HCT116 (cell line): ENCODE measurements at regions not wholly inside any gene's neighbourhood (a gene's known extent, or its start where the extent isn't known, plus 50 kb on each side); places are given as distances from the start of the nearest gene placed in this dataset.

ENCODE experiments used
- ATAC-seq: fragments of 200-7000 bp; cut with Tn5 transposase; 2 replicates; pipeline ENCODE4 v1.9.1; 2020; ENCODE audit warnings: mild to moderate bottlenecking, moderate library complexity
- BruUV-seq: library from RNA; stranded (reverse); fragments of 400-500 nt; replicated peaks from 2 replicates; lab custom pipeline; 2021; lab: Mats Ljungman, UMichigan
- CTCF ChIA-PET: fragments of 300-600 bp; sonication (Branson Sonifier 250); formaldehyde crosslinking; loops from one replicate; lab custom pipeline; 2021; ENCODE audit warnings: antibody characterized with exemption; lab: Charles Lee
- POLR2A ChIA-PET: fragments of 300-600, 350-600 bp; sonication (Branson Sonifier 250); formaldehyde crosslinking; loops from one replicate; lab custom pipeline; 2021; ENCODE audit warnings: antibody characterized with exemption; lab: Charles Lee
- RAD21 ChIA-PET, 2 experiments: fragments of 300-600 bp; sonication (Branson Sonifier 250); formaldehyde crosslinking; loops; one replicate each; lab custom pipeline; 2023; ENCODE audit warnings: low total read pairs in 2 of 2; ENCODE audit not compliant: uncharacterized antibody in 2 of 2, unreplicated experiment in 2 of 2, low non-redundant PET in 1 of 2; lab: Charles Lee
- DNase-seq: peaks from one replicate; pipeline ENCODE4 v3.0.0-alpha.2; 2010; ENCODE audit warnings: low read depth, low spot score
- H2AFZ ChIP-seq: fragments of 200-600 bp; shearing (Covaris generic), sonication (generic); 2 replicates; pipeline ENCODE4 v1.6.1; 2017; ENCODE audit warnings: low read depth, mixed run types, mixed read lengths, antibody characterized with exemption, low read length; ENCODE audit not compliant: poor library complexity, severe bottlenecking
- H3K27ac ChIP-seq: 2 replicates; pipeline ENCODE4 v1.5.1; 2012; ENCODE audit warnings: low read depth, low read length
- H3K27me3 ChIP-seq: fragments of 200-600 bp; sonication (generic); 2 replicates; pipeline ENCODE4 v1.6.1; 2016; ENCODE audit warnings: mixed run types, low read length, mixed read lengths; ENCODE audit not compliant: insufficient read depth
- H3K36me3 ChIP-seq, 2 experiments: fragments of 200-500 bp in 1 of 2; fragments of 200-600 bp in 1 of 2; sonication (Bioruptor generic) in 1 of 2; sonication (generic) in 1 of 2; 2 replicates each; pipeline versions ENCODE4 v1.5.1 to v1.6.1; 2014 to 2016; ENCODE audit warnings: low read length in 2 of 2, inconsistent platforms in 1 of 2, mixed read lengths in 1 of 2, mixed run types in 1 of 2; ENCODE audit not compliant: insufficient read depth in 2 of 2, control insufficient read depth in 1 of 2
- H3K4me1 ChIP-seq, 2 experiments: fragments of 200-600 bp in 1 of 2; sonication (generic) in 1 of 2; 2 replicates each; pipeline versions ENCODE4 v1.5.1 to v1.6.1; 2012 to 2017; ENCODE audit warnings: low read length in 2 of 2, inconsistent platforms in 1 of 2, mild to moderate bottlenecking in 1 of 2, mixed read lengths in 1 of 2, mixed run types in 1 of 2, moderate library complexity in 1 of 2; ENCODE audit not compliant: insufficient read depth in 2 of 2, control insufficient read depth in 1 of 2
- H3K4me2 ChIP-seq: fragments of 200-600 bp; sonication (generic); 2 replicates; pipeline ENCODE4 v1.6.1; 2017; ENCODE audit warnings: mixed run types, low read length, mixed read lengths
- H3K4me3 ChIP-seq, 2 experiments: fragments of 200-600 bp in 1 of 2; sonication (generic) in 1 of 2; replicated peaks in 1 of 2; 2 replicates each; pipeline ENCODE4 v1.5.1; 2011 to 2016; ENCODE audit warnings: low read length in 2 of 2, control low read depth in 1 of 2, low read depth in 1 of 2, mild to moderate bottlenecking in 1 of 2, mixed read lengths in 1 of 2, mixed run types in 1 of 2
- H3K79me2 ChIP-seq: fragments of 200-600 bp; sonication (generic); 2 replicates; pipeline ENCODE4 v1.6.1; 2017; ENCODE audit warnings: mild to moderate bottlenecking, mixed run types, low read length, moderate library complexity, mixed read lengths; ENCODE audit not compliant: insufficient read depth
- H3K9ac ChIP-seq: fragments of 200-600 bp; sonication (generic); 2 replicates; pipeline ENCODE4 v1.6.1; 2016; ENCODE audit warnings: low read length, mixed read lengths
- H3K9me2 ChIP-seq: fragments of 200-600 bp; sonication (generic), shearing (Covaris generic); 2 replicates; pipeline ENCODE4 v1.6.1; 2017; ENCODE audit warnings: mixed run types, mild to moderate bottlenecking, moderate library complexity; ENCODE audit not compliant: insufficient read depth
- H3K9me3 ChIP-seq, 2 experiments: fragments of 200-500 bp in 1 of 2; fragments of 200-600 bp in 1 of 2; sonication (Bioruptor generic) in 1 of 2; sonication (generic) in 1 of 2; 2 replicates each; pipeline ENCODE4 v1.6.1; 2014 to 2017; ENCODE audit warnings: low read length in 2 of 2, mixed read lengths in 2 of 2, inconsistent platforms in 1 of 2, low read depth in 1 of 2, mild to moderate bottlenecking in 1 of 2, mixed run types in 1 of 2, moderate library complexity in 1 of 2; ENCODE audit not compliant: control insufficient read depth in 1 of 2, insufficient read depth in 1 of 2
- H4K20me1 ChIP-seq: fragments of 200-600 bp; sonication (generic), shearing (Covaris generic); 2 replicates; pipeline ENCODE4 v1.6.1; 2017; ENCODE audit warnings: mixed run types, mild to moderate bottlenecking, moderate library complexity; ENCODE audit not compliant: insufficient read depth
- EGR1 ChIP-seq: IDR thresholded peaks from 2 replicates; pipeline ENCODE4 v1.6.1; 2012; ENCODE audit warnings: low read depth
- ELF1 ChIP-seq: IDR thresholded peaks from 2 replicates; pipeline ENCODE4 v1.6.1; 2012; ENCODE audit warnings: low read depth, borderline replicate concordance
- JUND ChIP-seq: IDR thresholded peaks from 2 replicates; pipeline ENCODE4 v1.6.1; 2012
- RAD21 ChIP-seq: IDR thresholded peaks from 2 replicates; pipeline ENCODE4 v1.6.1; 2012; ENCODE audit warnings: low read depth, mild to moderate bottlenecking
- SIN3A ChIP-seq: IDR thresholded peaks from 2 replicates; pipeline ENCODE4 v1.6.1; 2012; ENCODE audit warnings: low read depth
- TCF7L2 ChIP-seq: IDR thresholded peaks from 2 replicates; pipeline ENCODE4 v1.7.0; 2011; ENCODE audit warnings: borderline replicate concordance, inconsistent platforms; ENCODE audit not compliant: insufficient read depth, insufficient read length; ENCODE audit errors: extremely low read depth
- YY1 ChIP-seq: IDR thresholded peaks from 2 replicates; pipeline ENCODE4 v1.6.1; 2011; ENCODE audit warnings: low read length, low read depth, moderate library complexity, mild to moderate bottlenecking; ENCODE audit not compliant: insufficient replicate concordance; ENCODE audit errors: extremely low read depth
- intact Hi-C: fragments of 100-400 bp; cut with micrococcal nuclease; formaldehyde crosslinking; loops from 2 replicates; pipeline ENCODE4 v1.10.0; 2022
- TF ChIP-seq, protein P1 (sequence below): IDR thresholded peaks from 2 replicates; pipeline ENCODE4 v1.6.1; 2012; ENCODE audit warnings: low read depth
- TF ChIP-seq, protein P2 (sequence below): IDR thresholded peaks from 2 replicates; pipeline ENCODE4 v1.6.1; 2012
- TF ChIP-seq, protein P3 (sequence below): IDR thresholded peaks from 2 replicates; pipeline ENCODE4 v1.6.1; 2011; ENCODE audit warnings: mild to moderate bottlenecking, low read length, moderate library complexity; ENCODE audit not compliant: insufficient replicate concordance; ENCODE audit errors: extremely low read depth

DNA sequence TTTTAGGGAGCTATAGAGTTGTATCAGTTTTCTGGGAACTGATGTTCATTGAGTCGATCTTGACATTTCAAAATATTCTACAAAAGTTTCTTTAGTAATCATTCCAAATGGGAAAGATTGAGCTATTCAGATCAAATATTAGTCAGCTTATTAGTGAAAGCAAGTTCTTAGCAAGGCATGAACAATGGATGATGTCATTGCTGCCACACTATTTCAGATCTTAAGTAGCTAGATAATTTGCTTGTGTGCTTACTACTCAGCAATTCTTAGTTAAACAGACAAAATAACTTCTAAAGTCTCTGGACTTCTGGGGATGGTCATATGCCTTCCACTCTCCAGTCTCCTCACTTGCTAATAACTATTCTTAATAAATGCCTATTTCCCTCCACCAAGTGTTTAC, 69.0 kb upstream of the CDH8 start:
- no peaks in the 10 kb centered on the region for H3K36me3 ChIP-seq
- no peaks in the 10 kb centered on the region for H3K79me2 ChIP-seq
- H3K4me1 ChIP-seq: no peaks in the 10 kb centered on the region
- TF ChIP-seq RAD21 (no peak), YY1 (no peak), SIN3A (no peak), TCF7L2 (no peak), ELF1 (no peak), JUND (no peak), EGR1 (no peak)
- TF ChIP-seq, protein P1, sequence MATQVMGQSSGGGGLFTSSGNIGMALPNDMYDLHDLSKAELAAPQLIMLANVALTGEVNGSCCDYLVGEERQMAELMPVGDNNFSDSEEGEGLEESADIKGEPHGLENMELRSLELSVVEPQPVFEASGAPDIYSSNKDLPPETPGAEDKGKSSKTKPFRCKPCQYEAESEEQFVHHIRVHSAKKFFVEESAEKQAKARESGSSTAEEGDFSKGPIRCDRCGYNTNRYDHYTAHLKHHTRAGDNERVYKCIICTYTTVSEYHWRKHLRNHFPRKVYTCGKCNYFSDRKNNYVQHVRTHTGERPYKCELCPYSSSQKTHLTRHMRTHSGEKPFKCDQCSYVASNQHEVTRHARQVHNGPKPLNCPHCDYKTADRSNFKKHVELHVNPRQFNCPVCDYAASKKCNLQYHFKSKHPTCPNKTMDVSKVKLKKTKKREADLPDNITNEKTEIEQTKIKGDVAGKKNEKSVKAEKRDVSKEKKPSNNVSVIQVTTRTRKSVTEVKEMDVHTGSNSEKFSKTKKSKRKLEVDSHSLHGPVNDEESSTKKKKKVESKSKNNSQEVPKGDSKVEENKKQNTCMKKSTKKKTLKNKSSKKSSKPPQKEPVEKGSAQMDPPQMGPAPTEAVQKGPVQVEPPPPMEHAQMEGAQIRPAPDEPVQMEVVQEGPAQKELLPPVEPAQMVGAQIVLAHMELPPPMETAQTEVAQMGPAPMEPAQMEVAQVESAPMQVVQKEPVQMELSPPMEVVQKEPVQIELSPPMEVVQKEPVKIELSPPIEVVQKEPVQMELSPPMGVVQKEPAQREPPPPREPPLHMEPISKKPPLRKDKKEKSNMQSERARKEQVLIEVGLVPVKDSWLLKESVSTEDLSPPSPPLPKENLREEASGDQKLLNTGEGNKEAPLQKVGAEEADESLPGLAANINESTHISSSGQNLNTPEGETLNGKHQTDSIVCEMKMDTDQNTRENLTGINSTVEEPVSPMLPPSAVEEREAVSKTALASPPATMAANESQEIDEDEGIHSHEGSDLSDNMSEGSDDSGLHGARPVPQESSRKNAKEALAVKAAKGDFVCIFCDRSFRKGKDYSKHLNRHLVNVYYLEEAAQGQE: no peak
- TF ChIP-seq, protein P2, sequence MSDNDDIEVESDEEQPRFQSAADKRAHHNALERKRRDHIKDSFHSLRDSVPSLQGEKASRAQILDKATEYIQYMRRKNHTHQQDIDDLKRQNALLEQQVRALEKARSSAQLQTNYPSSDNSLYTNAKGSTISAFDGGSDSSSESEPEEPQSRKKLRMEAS: no peak
- TF ChIP-seq, protein P3, sequence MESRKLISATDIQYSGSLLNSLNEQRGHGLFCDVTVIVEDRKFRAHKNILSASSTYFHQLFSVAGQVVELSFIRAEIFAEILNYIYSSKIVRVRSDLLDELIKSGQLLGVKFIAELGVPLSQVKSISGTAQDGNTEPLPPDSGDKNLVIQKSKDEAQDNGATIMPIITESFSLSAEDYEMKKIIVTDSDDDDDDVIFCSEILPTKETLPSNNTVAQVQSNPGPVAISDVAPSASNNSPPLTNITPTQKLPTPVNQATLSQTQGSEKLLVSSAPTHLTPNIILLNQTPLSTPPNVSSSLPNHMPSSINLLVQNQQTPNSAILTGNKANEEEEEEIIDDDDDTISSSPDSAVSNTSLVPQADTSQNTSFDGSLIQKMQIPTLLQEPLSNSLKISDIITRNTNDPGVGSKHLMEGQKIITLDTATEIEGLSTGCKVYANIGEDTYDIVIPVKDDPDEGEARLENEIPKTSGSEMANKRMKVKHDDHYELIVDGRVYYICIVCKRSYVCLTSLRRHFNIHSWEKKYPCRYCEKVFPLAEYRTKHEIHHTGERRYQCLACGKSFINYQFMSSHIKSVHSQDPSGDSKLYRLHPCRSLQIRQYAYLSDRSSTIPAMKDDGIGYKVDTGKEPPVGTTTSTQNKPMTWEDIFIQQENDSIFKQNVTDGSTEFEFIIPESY: no peak
- TF ChIP-seq, all 23 proteins: peak for 0
- Histone ChIP-seq H3K9me2 (no peaks in the 10 kb centered on the region), H3K27ac (no peak overlapping the region), H3K9ac (no peak overlapping the region), H3K9me3 (peaks cover 8 to 19% of the 10 kb centered on the region in 2 experiments; a peak in 2 of 4 replicates), H3K27me3 (no peaks in the 10 kb centered on the region), H3K4me3 (no peak overlapping the region), H3K4me2 (no peak overlapping the region), H4K20me1 (no peaks in the 10 kb centered on the region), H2AFZ (no peak overlapping the region)
- ChIA-PET RAD21 (no interaction called here), CTCF (no interaction called here), POLR2A (no interaction called here)
- intact Hi-C loops: no loop called here
- DNase-seq (no peak), ATAC-seq (no peak)
- no TSS peak for BruUV-seq
